OCI-LY3 (cell line): ENCODE measurements at regions not wholly inside any gene's neighbourhood (a gene's known extent, or its start where the extent isn't known, plus 50 kb on each side); places are given as distances from the start of the nearest gene placed in this dataset.

Source experiments
- H2AFZ ChIP-seq: fragments of 200-600, 300-600 bp; shearing (Covaris generic); 2 replicates; pipeline ENCODE4 v1.6.0; 2014; ENCODE audit warnings: antibody characterized with exemption, low read depth, low read length
- H3K27ac ChIP-seq: fragments of 200-600, 300-600 bp; sonication (generic); 2 replicates; pipeline ENCODE4 v1.5.1; 2014; ENCODE audit warnings: mild to moderate bottlenecking, low read length, moderate library complexity, mixed read lengths
- H3K27me3 ChIP-seq: fragments of 200-600, 300-600 bp; sonication (generic); 2 replicates; pipeline ENCODE4 v1.6.1; 2014; ENCODE audit warnings: low read depth, low read length, mixed read lengths
- H3K36me3 ChIP-seq: fragments of 200-600, 300-600 bp; sonication (generic); replicated peaks from 2 replicates; pipeline ENCODE3; 2014; ENCODE audit warnings: low read depth, low read length, mixed read lengths
- H3K4me1 ChIP-seq: fragments of 300-600, 200-600 bp; sonication (generic); 2 replicates; pipeline ENCODE4 v1.6.1; 2014; ENCODE audit warnings: low read length, mixed read lengths
- H3K4me2 ChIP-seq: fragments of 200-600, 300-600 bp; sonication (generic); 2 replicates; pipeline ENCODE4 v1.6.1; 2014; ENCODE audit warnings: low read length, mixed read lengths
- H3K4me3 ChIP-seq: fragments of 300-600, 200-600 bp; sonication (generic); 2 replicates; pipeline ENCODE4 v1.5.1; 2014; ENCODE audit warnings: antibody characterized with exemption, mild to moderate bottlenecking, low read length, moderate library complexity
- H3K79me2 ChIP-seq: fragments of 300-600, 200-600 bp; shearing (Covaris generic); 2 replicates; pipeline ENCODE4 v1.6.1; 2014; ENCODE audit warnings: mild to moderate bottlenecking, low read length, mixed read lengths
- H3K9ac ChIP-seq: fragments of 300-600, 200-600 bp; shearing (Covaris generic); 2 replicates; pipeline ENCODE4 v1.6.0; 2014; ENCODE audit warnings: mild to moderate bottlenecking, low read length, moderate library complexity
- H3K9me3 ChIP-seq: fragments of 200-600, 300-600 bp; shearing (Covaris generic); 2 replicates; pipeline ENCODE4 v1.6.1; 2014; ENCODE audit warnings: low read length, mixed read lengths; ENCODE audit not compliant: insufficient read depth
- H4K20me1 ChIP-seq: fragments of 200-600, 300-600 bp; sonication (generic); 2 replicates; pipeline ENCODE4 v1.6.1; 2016; ENCODE audit warnings: low read length, mixed read lengths; ENCODE audit not compliant: insufficient read depth
- EZH2phosphoT487 ChIP-seq: fragments of 200-600 bp; shearing (Covaris generic); IDR thresholded peaks from 2 replicates; pipeline ENCODE4 v1.6.1; 2018; ENCODE audit warnings: antibody characterized with exemption, mixed run types, low read depth
- TF ChIP-seq, protein P1 (sequence below): fragments of 200-600, 300-600 bp; sonication (generic); IDR thresholded peaks from 2 replicates; pipeline ENCODE4 v1.5.1; 2014; ENCODE audit warnings: antibody characterized with exemption, low read length, low read depth

DNA sequence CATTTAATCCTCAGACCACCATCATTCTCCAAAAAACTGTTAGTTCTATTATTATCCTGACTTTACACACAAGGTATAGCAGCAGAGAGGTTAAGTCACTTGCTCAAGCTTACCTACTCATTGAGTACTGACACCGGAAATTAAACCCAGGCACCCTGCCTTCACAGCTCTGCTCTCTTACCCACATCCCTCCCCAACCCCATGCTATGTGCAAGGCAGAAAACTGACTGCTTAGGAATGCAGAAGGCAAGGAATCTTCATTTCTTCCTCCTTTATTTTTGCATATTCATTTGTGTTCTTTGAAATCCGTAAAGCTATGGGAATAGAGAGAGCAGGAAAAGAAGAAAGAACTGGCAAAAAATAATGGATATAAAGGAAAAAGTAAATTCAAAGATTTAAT is 261.8 kb downstream of the PAPSS1 start:
- Histone ChIP-seq H4K20me1 (no peaks in the 10 kb centered on the region), H3K9me3 (no peaks in the 10 kb centered on the region), H3K4me3 (no peak overlapping the region), H2AFZ (no peak overlapping the region), H3K79me2 (no peaks in the 10 kb centered on the region), H3K27ac (no peak overlapping the region), H3K9ac (no peak overlapping the region), H3K4me2 (no peak overlapping the region), H3K4me1 (no peaks in the 10 kb centered on the region), H3K36me3 (no peaks in the 10 kb centered on the region), H3K27me3 (no peaks in the 10 kb centered on the region)
- TF ChIP-seq, protein P1, sequence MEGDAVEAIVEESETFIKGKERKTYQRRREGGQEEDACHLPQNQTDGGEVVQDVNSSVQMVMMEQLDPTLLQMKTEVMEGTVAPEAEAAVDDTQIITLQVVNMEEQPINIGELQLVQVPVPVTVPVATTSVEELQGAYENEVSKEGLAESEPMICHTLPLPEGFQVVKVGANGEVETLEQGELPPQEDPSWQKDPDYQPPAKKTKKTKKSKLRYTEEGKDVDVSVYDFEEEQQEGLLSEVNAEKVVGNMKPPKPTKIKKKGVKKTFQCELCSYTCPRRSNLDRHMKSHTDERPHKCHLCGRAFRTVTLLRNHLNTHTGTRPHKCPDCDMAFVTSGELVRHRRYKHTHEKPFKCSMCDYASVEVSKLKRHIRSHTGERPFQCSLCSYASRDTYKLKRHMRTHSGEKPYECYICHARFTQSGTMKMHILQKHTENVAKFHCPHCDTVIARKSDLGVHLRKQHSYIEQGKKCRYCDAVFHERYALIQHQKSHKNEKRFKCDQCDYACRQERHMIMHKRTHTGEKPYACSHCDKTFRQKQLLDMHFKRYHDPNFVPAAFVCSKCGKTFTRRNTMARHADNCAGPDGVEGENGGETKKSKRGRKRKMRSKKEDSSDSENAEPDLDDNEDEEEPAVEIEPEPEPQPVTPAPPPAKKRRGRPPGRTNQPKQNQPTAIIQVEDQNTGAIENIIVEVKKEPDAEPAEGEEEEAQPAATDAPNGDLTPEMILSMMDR: no peak
- TF ChIP-seq EZH2phosphoT487: no peak

DNA sequence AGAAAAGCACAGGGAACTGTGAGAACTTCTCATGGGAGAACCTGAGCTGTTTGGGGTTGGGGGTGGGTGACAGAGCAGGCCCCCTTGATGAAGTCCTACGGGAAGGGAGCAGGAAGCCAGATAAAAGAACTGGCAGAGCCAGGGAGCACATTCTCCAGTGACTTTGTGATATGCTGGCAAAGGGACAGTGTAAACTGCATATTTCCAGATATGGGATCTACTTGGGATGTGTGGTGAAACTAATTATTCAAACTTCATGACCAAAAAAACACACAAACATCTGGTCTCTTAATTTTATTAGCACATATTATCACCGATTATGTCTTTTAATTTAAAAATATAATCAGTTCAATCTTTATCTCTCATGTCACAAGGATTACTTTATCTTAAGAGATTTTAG is 266.0 kb downstream of the PAPSS1 start:
- Histone ChIP-seq H3K4me1 (no peaks in the 10 kb centered on the region), H3K4me2 (no peak overlapping the region), H3K4me3 (no peak overlapping the region), H3K9me3 (no peaks in the 10 kb centered on the region), H3K27ac (no peak overlapping the region), H3K36me3 (no peaks in the 10 kb centered on the region), H3K27me3 (no peaks in the 10 kb centered on the region), H4K20me1 (no peaks in the 10 kb centered on the region), H3K9ac (no peak overlapping the region), H3K79me2 (no peaks in the 10 kb centered on the region), H2AFZ (no peak overlapping the region)
- TF ChIP-seq, protein P1: no peak
- TF ChIP-seq EZH2phosphoT487: no peak

DNA sequence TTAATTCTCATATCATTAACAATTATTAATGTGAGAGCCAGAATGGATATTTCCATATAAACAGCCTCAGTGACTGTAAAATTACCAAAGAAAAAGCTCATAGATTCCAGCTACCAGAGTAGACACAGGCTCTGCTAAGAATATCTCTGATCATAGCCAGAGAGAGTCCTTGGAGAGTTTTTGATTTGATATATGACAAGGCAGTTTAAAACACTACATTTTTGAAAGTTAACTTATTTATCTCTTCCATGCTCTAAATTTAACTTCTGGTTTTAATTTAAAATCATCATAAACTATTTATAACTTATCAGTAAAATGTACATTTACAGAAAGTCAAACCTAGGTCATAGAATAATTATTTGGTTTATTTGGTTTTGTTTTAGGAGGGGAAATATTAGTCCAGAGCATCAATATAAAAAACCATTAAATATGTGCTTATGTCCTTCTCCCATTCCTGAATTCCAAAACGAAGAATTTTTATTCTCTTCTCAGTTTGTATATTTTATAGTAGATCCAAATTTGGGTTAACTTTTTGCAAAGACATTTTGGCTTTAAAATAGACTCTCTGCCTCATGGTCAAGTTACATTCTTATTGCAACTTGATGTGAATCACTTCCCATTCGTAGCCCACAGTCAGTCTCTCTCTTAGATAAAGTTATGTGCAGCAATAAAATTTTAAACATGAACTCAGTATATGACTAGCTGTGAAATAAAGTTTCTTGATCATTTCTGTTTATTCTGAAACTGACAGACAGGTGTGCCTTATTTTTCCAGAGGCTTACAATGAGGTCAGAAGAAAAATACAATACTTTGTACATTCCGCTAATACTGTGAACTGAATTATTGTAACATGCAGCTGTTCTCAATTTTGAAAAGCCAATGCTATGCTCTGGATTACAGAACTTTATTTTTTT is 267.1 kb downstream of the PAPSS1 start:
- H3K27me3 ChIP-seq: no peaks in the 10 kb centered on the region
- no peak overlapping the region for H3K4me2 ChIP-seq
- H4K20me1 ChIP-seq: no peaks in the 10 kb centered on the region
- H3K36me3 ChIP-seq: no peaks in the 10 kb centered on the region
- no peak for TF ChIP-seq EZH2phosphoT487
- TF ChIP-seq, protein P1: no peak
- H3K4me3 ChIP-seq: no peak overlapping the region
- H3K27ac ChIP-seq: no peak overlapping the region
- no peaks in the 10 kb centered on the region for H3K9me3 ChIP-seq
- no peak overlapping the region for H2AFZ ChIP-seq
- H3K79me2 ChIP-seq: no peaks in the 10 kb centered on the region
- no peaks in the 10 kb centered on the region for H3K4me1 ChIP-seq
- H3K9ac ChIP-seq: no peak overlapping the region

DNA sequence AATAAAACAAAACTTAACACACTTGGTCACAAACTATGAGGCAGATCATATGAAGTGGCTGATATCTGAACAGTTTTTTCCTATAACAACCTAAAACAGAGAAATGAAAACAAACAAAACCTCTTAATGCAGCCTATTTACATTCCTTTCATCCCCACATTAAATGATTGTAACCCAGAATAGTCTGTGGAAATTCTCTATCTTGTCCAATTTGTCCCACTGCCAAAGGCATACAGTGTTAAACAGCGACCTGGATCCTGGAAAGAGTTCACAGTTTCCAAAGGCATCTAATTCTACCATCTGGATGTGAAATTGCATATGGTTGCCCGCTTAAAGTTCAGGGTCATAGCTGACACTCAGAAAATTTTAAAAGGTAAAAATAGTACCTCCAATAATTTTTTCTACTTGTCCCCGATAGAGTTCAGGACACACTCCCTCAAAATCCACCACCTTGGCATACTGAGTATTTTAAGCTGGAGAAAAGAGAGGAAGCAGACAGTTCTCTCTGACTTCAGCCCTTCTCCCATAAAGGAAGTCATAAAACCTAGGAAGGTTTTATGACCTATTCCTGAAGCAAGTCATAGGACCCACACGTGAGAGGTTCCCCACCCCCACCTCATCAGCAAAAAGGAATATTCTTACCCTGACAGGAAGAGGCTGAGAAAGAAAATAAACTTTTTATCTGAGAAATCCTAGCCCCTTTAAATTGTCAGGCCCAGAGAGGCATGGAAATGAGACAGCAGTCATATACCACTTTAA is 270.2 kb downstream of the PAPSS1 start:
- H3K27ac ChIP-seq: no peak overlapping the region

More for the DNA sequence above, 270.2 kb downstream of the PAPSS1 start:
- no peak overlapping the region for H3K4me2 ChIP-seq
- TF ChIP-seq EZH2phosphoT487: no peak
- TF ChIP-seq, protein P1: no peak
- H3K4me3 ChIP-seq: no peak overlapping the region
- H3K27me3 ChIP-seq: no peaks in the 10 kb centered on the region
- no peaks in the 10 kb centered on the region for H3K79me2 ChIP-seq
- H3K9ac ChIP-seq: no peak overlapping the region
- no peaks in the 10 kb centered on the region for H3K36me3 ChIP-seq
- no peak overlapping the region for H2AFZ ChIP-seq
- no peaks in the 10 kb centered on the region; the same call in 1 of the 2 replicates for H3K9me3 ChIP-seq
- no peaks in the 10 kb centered on the region for H3K4me1 ChIP-seq
- no peaks in the 10 kb centered on the region for H4K20me1 ChIP-seq
